Cardiac septum (tissue), 1 donor: ENCODE measurements at regions not wholly inside any gene's neighbourhood (a gene's known extent, or its start where the extent isn't known, plus 50 kb on each side); places are given as distances from the start of the nearest gene placed in this dataset.

Experiments
- DNase-seq: peaks from one replicate; pipeline ENCODE4 v3.0.0-alpha.2; 2020; ENCODE audit warnings: low spot score
- intact Hi-C: fragments of 100-400 bp; cut with DNase I; formaldehyde crosslinking; loops from one replicate; pipeline ENCODE4 v1.14.0; 2022
- donor health status: DM: no; HTN: no; CAD: no.

- no peak for DNase-seq
- intact Hi-C loops = no loop called here
These were observed 1061.4 kb downstream of the TSN start for GRCh38 chr2:122816803-122817202.

GRCh38 chr2:122822319-122822718 lies 1066.9 kb downstream of the TSN start:
- DNase-seq = no peak
- intact Hi-C loops = no loop called here

- DNase-seq = no peak
- intact Hi-C loops = no loop called here
These were observed 1074.7 kb downstream of the TSN start for GRCh38 chr2:122830157-122830556.

- DNase-seq = no peak
- intact Hi-C loops = no loop called here
These were observed 1076.2 kb downstream of the TSN start for GRCh38 chr2:122831649-122832048.

- DNase-seq = no peak
- intact Hi-C loops = no loop called here
These were observed 1088.1 kb downstream of the TSN start for GRCh38 chr2:122843503-122843902.

- DNase-seq = no peak
- intact Hi-C loops = no loop called here
These were observed 1095.7 kb downstream of the TSN start for GRCh38 chr2:122851161-122851560.

GRCh38 chr2:122851972-122852531 lies 1096.6 kb downstream of the TSN start:
- no peak for DNase-seq
- intact Hi-C loops = no loop called here

- intact Hi-C loops = no loop called here
- DNase-seq = no peak
These were observed 1101.2 kb downstream of the TSN start for GRCh38 chr2:122856696-122857095.

- intact Hi-C loops = no loop called here
- DNase-seq = no peak
These were observed 1102.7 kb downstream of the TSN start for GRCh38 chr2:122858075-122858702.

GRCh38 chr2:122858813-122859212 lies 1103.4 kb downstream of the TSN start:
- intact Hi-C loops = no loop called here
- DNase-seq = no peak

GRCh38 chr2:122859260-122859659 lies 1103.8 kb downstream of the TSN start:
- intact Hi-C loops = no loop called here

GRCh38 chr2:122863532-122863931 lies 1108.1 kb downstream of the TSN start:
- intact Hi-C loops = no loop called here
- no peak for DNase-seq

More at GRCh38 chr2:122859260-122859659, 1103.8 kb downstream of the TSN start:
- no peak for DNase-seq

- intact Hi-C loops = no loop called here
- DNase-seq = no peak
These were observed 1109.3 kb downstream of the TSN start for GRCh38 chr2:122864728-122865127.

- intact Hi-C loops = no loop called here
- DNase-seq = no peak
These were observed 1110.6 kb downstream of the TSN start for GRCh38 chr2:122866095-122866494.

GRCh38 chr2:122867941-122868340 lies 1112.5 kb downstream of the TSN start:
- intact Hi-C loops = no loop called here
- no peak for DNase-seq

GRCh38 chr2:122868646-122869275 lies 1113.3 kb downstream of the TSN start:
- intact Hi-C loops = no loop called here

GRCh38 chr2:122873951-122874350 lies 1118.5 kb downstream of the TSN start:
- intact Hi-C loops = no loop called here
- DNase-seq = no peak

More at GRCh38 chr2:122868646-122869275, 1113.3 kb downstream of the TSN start:
- no peak for DNase-seq

- no peak for DNase-seq
- intact Hi-C loops = no loop called here
These were observed 1119.8 kb downstream of the TSN start for GRCh38 chr2:122875091-122875865.

- intact Hi-C loops = no loop called here
- no peak for DNase-seq
These were observed 1128.4 kb downstream of the TSN start for GRCh38 chr2:122883849-122884248.

- DNase-seq = no peak
- intact Hi-C loops = no loop called here
These were observed 1129.4 kb downstream of the TSN start for GRCh38 chr2:122884889-122885288.

- intact Hi-C loops = no loop called here
- no peak for DNase-seq
These were observed 1130.0 kb downstream of the TSN start for GRCh38 chr2:122885436-122885835.
